GM19240 (cell line): ENCODE measurements at regions not wholly inside any gene's neighbourhood (a gene's known extent, or its start where the extent isn't known, plus 50 kb on each side); places are given as distances from the start of the nearest gene placed in this dataset.

Source experiments
- DNase-seq: peaks from one replicate; pipeline ENCODE4 v3.0.0; 2011; ENCODE audit warnings: low spot score; ENCODE audit not compliant: insufficient read length

GRCh38 chr5:159531554-159532105 is 201.3 kb upstream of the IL12B start:
- DNase-seq: no peak

GRCh38 chr5:159533197-159533596 is 202.9 kb upstream of the IL12B start:
- DNase-seq: no peak

GRCh38 chr5:159536166-159536565 is 205.9 kb upstream of the IL12B start:
- no peak for DNase-seq

- DNase-seq: no peak
Measured at GRCh38 chr5:159536646-159537045, 206.4 kb upstream of the IL12B start.

- DNase-seq: no peak
Measured at GRCh38 chr5:159539678-159540077, 209.4 kb upstream of the IL12B start.

GRCh38 chr5:159543326-159543725 is 213.0 kb upstream of the IL12B start:
- DNase-seq: no peak

GRCh38 chr5:159545156-159545555 is 214.9 kb upstream of the IL12B start:
- no peak for DNase-seq

GRCh38 chr5:159547466-159548195 is 217.3 kb upstream of the IL12B start:
- no peak for DNase-seq

- DNase-seq: no peak
Measured at GRCh38 chr5:159548517-159548916, 218.2 kb upstream of the IL12B start.

- no peak for DNase-seq
Measured at GRCh38 chr5:159549046-159549445, 218.8 kb upstream of the IL12B start.

- DNase-seq: no peak
Measured at GRCh38 chr5:159550951-159551350, 220.7 kb upstream of the IL12B start.

GRCh38 chr5:159552751-159553150 is 222.5 kb upstream of the IL12B start:
- no peak for DNase-seq

GRCh38 chr5:159553792-159554191 is 223.5 kb upstream of the IL12B start:
- DNase-seq: no peak

GRCh38 chr5:159555084-159555483 is 224.8 kb upstream of the IL12B start:
- DNase-seq: no peak

GRCh38 chr5:159559337-159559736 is 229.1 kb upstream of the IL12B start:
- DNase-seq: no peak

GRCh38 chr5:159560088-159560487 is 229.8 kb upstream of the IL12B start:
- no peak for DNase-seq

GRCh38 chr5:159564031-159564430 is 233.7 kb upstream of the IL12B start:
- no peak for DNase-seq

GRCh38 chr5:159566832-159567231 is 236.5 kb upstream of the IL12B start:
- DNase-seq: no peak

- DNase-seq: no peak
Measured at GRCh38 chr5:159567461-159567860, 237.2 kb upstream of the IL12B start.

- DNase-seq: no peak
Measured at GRCh38 chr5:159571501-159572244, 241.4 kb upstream of the IL12B start.

GRCh38 chr5:159576902-159577301 is 246.6 kb upstream of the IL12B start:
- DNase-seq: no peak

GRCh38 chr5:159581502-159582249 is 251.4 kb upstream of the IL12B start:
- DNase-seq: no peak
